B cell (primary cell): ENCODE measurements at regions not wholly inside any gene's neighbourhood (a gene's known extent, or its start where the extent isn't known, plus 50 kb on each side); places are given as distances from the start of the nearest gene placed in this dataset.

ENCODE experiments used
- ATAC-seq: fragments of 200-7000 bp; cut with Tn5 transposase; one replicate; pipeline ENCODE4 v1.10.0; 2021; ENCODE audit warnings: low read depth, mild to moderate bottlenecking, moderate number of reproducible peaks, moderate library complexity
- CTCF ChIA-PET: fragments of 350-600 bp; sonication (Branson Sonifier 250); formaldehyde crosslinking; loops from one replicate; lab custom pipeline; 2021; ENCODE audit warnings: antibody characterized with exemption, inconsistent platforms; lab: Charles Lee
- POLR2A ChIA-PET: fragments of 350-600 bp; sonication (Branson Sonifier 250); formaldehyde crosslinking; loops from one replicate; lab custom pipeline; 2021; ENCODE audit warnings: antibody characterized with exemption; lab: Charles Lee
- DNase-seq: peaks from one replicate; pipeline ENCODE4 v3.0.0; 2013
- H2AFZ ChIP-seq: 2 replicates; pipeline ENCODE4 v1.6.1; 2012; ENCODE audit warnings: mild to moderate bottlenecking, low read depth, low read length; ENCODE audit not compliant: insufficient read depth, poor library complexity, severe bottlenecking
- H3K27ac ChIP-seq, 2 donors: 1 replicate in 1 of 2; 2 replicates in 1 of 2; pipeline ENCODE4 v1.5.1; 2012 to 2013; ENCODE audit warnings: low read length in 2 of 2, mild to moderate bottlenecking in 2 of 2, moderate library complexity in 1 of 2
- H3K27me3 ChIP-seq, 4 experiments: fragments of 200-600 bp in 1 of 4; sonication (generic) in 1 of 4; replicated peaks in 1 of 4; 1 replicate in 2 of 4; 2 replicates in 2 of 4; pipeline versions ENCODE4 v1.6.1 to v1.7.0; 2013 to 2016; ENCODE audit warnings: low read length in 3 of 4, mild to moderate bottlenecking in 2 of 4, mixed read lengths in 1 of 4, moderate library complexity in 1 of 4; ENCODE audit not compliant: insufficient read depth in 4 of 4, control insufficient read depth in 3 of 4; ENCODE audit errors: control extremely low read depth in 1 of 4
- H3K36me3 ChIP-seq, 2 experiments: replicated peaks in 1 of 2; 1 replicate in 1 of 2; 2 replicates in 1 of 2; pipeline versions ENCODE4 v1.6.1 to v1.7.1; 2013; ENCODE audit warnings: low read length in 1 of 2; ENCODE audit not compliant: insufficient read depth in 2 of 2, control insufficient read depth in 1 of 2; ENCODE audit errors: control extremely low read depth in 1 of 2, extremely low read depth in 1 of 2
- H3K4me1 ChIP-seq, 2 donors: fragments of 200-600 bp in 1 of 2; sonication (generic) in 1 of 2; 1 replicate in 1 of 2; 2 replicates in 1 of 2; pipeline versions ENCODE4 v1.5.1 to v1.6.1; 2013 to 2017; ENCODE audit warnings: low read length in 2 of 2; ENCODE audit not compliant: control insufficient read depth in 2 of 2, insufficient read depth in 2 of 2
- H3K4me2 ChIP-seq: replicated peaks from 2 replicates; pipeline ENCODE3; 2012; ENCODE audit warnings: mild to moderate bottlenecking, low read depth, low read length; ENCODE audit not compliant: poor library complexity, severe bottlenecking
- H3K4me3 ChIP-seq, 5 experiments: fragments of 200-600 bp in 1 of 5; sonication (generic) in 1 of 5; 1 replicate in 3 of 5; 2 replicates in 2 of 5; pipeline versions ENCODE4 v1.5.1 to v1.7.0; 2011 to 2016; ENCODE audit warnings: low read length in 4 of 5, mild to moderate bottlenecking in 4 of 5, low read depth in 2 of 5, control low read depth in 1 of 5, moderate library complexity in 1 of 5; ENCODE audit not compliant: insufficient read depth in 1 of 5; ENCODE audit errors: control extremely low read depth in 1 of 5, extremely low read depth in 1 of 5
- H3K79me2 ChIP-seq: fragments of 200-600 bp; sonication (generic); one replicate; pipeline ENCODE4 v1.6.0; 2016; ENCODE audit warnings: low read length; ENCODE audit not compliant: control insufficient read depth, insufficient read depth
- H3K9ac ChIP-seq: fragments of 200-600 bp; sonication (generic); 2 replicates; pipeline ENCODE4 v1.6.1; 2017; ENCODE audit warnings: mild to moderate bottlenecking, low read length, moderate library complexity
- H3K9me3 ChIP-seq, 3 donors: one replicate each; pipeline versions ENCODE4 v1.6.1 to v1.7.1; 2013; ENCODE audit warnings: low read length in 2 of 3; ENCODE audit not compliant: control insufficient read depth in 2 of 3, insufficient read depth in 1 of 3; ENCODE audit errors: control extremely low read depth in 1 of 3
- H4K20me1 ChIP-seq: 2 replicates; pipeline ENCODE4 v1.6.0; 2012; ENCODE audit warnings: mild to moderate bottlenecking, low read length; ENCODE audit not compliant: insufficient read depth, control insufficient read depth, poor library complexity, severe bottlenecking
- H3K27ac Mint-ChIP-seq: one replicate; pipeline ENCODE4 v1.8.0; 2021; ENCODE audit warnings: mixed read lengths
- H3K27me3 Mint-ChIP-seq: one replicate; pipeline ENCODE4 v1.8.0; 2021; ENCODE audit warnings: mixed read lengths
- H3K4me1 Mint-ChIP-seq: one replicate; pipeline ENCODE4 v1.8.0; 2021; ENCODE audit warnings: mixed read lengths
- H3K4me3 Mint-ChIP-seq: one replicate; pipeline ENCODE4 v1.8.0; 2021; ENCODE audit warnings: mixed read lengths
- H3K9me3 Mint-ChIP-seq: one replicate; pipeline ENCODE4 v1.8.0; 2022; ENCODE audit warnings: mixed read lengths; ENCODE audit not compliant: insufficient read depth
- CTCF ChIP-seq: fragments of 200-600 bp; IDR thresholded peaks from one replicate; pipeline ENCODE4 v1.8.0; 2022; ENCODE audit warnings: antibody characterized with exemption, mild to moderate bottlenecking
- EZH2 ChIP-seq: IDR thresholded peaks from 2 replicates; pipeline ENCODE4 v1.6.1; 2012; ENCODE audit warnings: borderline replicate concordance, low read depth, mild to moderate bottlenecking, moderate library complexity, low read length; ENCODE audit not compliant: insufficient read depth, poor library complexity, severe bottlenecking
- WGBS: methylation state at CpG from one replicate; pipeline ENCODE4 v1.1.5; 2013; ENCODE audit warnings: missing lambda C conversion rate; ENCODE audit not compliant: insufficient coverage; 5-methylcytosine and 5-hydroxymethylcytosine counted together
- intact Hi-C: fragments of 100-400 bp; cut with micrococcal nuclease; formaldehyde crosslinking; loops from one replicate; pipeline ENCODE4 v1.10.0; 2022

GRCh38 chr3:124048967-124049798 is 57.3 kb upstream of the ROPN1 start:
- ChIA-PET CTCF (interaction anchor here (1.0 kb wide), 1 partner anchor 16 kb away, joined by 3 read pairs; the partner anchor contains the start of gene KALRN), POLR2A (no interaction called here)
- H3K4me3 ChIP-seq: no peak overlapping the region
- ATAC-seq (no peak), DNase-seq (no peak)
- intact Hi-C loops: no loop called here
- Mint-ChIP-seq H3K27ac (no peak overlapping the region), H3K4me3 (no peak overlapping the region), H3K4me1 (no peaks in the 10 kb centered on the region), H3K27me3 (peaks cover 31% of the 10 kb centered on the region), H3K9me3 (no peaks in the 10 kb centered on the region)
- H3K4me2 ChIP-seq: no peak overlapping the region
- H3K9ac ChIP-seq: no peak overlapping the region
- H2AFZ ChIP-seq: no peak overlapping the region
- no peaks in the 10 kb centered on the region for H4K20me1 ChIP-seq
- no peaks in the 10 kb centered on the region for H3K36me3 ChIP-seq
- H3K79me2 ChIP-seq: no peaks in the 10 kb centered on the region
- no peak overlapping the region for H3K27ac ChIP-seq
- TF ChIP-seq CTCF (no peak), EZH2 (no peak)
- peaks cover 0 to 8% (median 3%) of the 10 kb centered on the region in 4 experiments for H3K27me3 ChIP-seq
- 92% methylated on average over 2 of the region's 6 CpGs for WGBS
- H3K4me1 ChIP-seq: no peaks in the 10 kb centered on the region
- no peaks in the 10 kb centered on the region for H3K9me3 ChIP-seq

GRCh38 chr3:124051636-124052035 is 59.7 kb upstream of the ROPN1 start:
- Mint-ChIP-seq H3K9me3 (no peaks in the 10 kb centered on the region), H3K27me3 (peaks cover 33% of the 10 kb centered on the region), H3K4me1 (no peaks in the 10 kb centered on the region), H3K27ac (no peak overlapping the region), H3K4me3 (no peak overlapping the region)
- H4K20me1 ChIP-seq: no peaks in the 10 kb centered on the region
- no peak overlapping the region for H3K4me3 ChIP-seq
- H3K4me1 ChIP-seq: no peaks in the 10 kb centered on the region
- no peak for ATAC-seq
- H3K79me2 ChIP-seq: no peaks in the 10 kb centered on the region
- intact Hi-C loops: no loop called here
- peaks cover 0 to 8% (median 6%) of the 10 kb centered on the region in 4 experiments for H3K27me3 ChIP-seq
- H3K9ac ChIP-seq: no peak overlapping the region
- no peak for DNase-seq
- CTCF ChIA-PET: no interaction called here
- H3K36me3 ChIP-seq: no peaks in the 10 kb centered on the region
- H3K27ac ChIP-seq: no peak overlapping the region
- no peak overlapping the region for H3K4me2 ChIP-seq
- no peak for TF ChIP-seq EZH2
- no peak for TF ChIP-seq CTCF
- POLR2A ChIA-PET: no interaction called here
- no peak overlapping the region for H2AFZ ChIP-seq
- WGBS: 100% methylated on average over 1 of the region's 6 CpGs
- no peaks in the 10 kb centered on the region for H3K9me3 ChIP-seq
